Stomach (tissue), 8 donors: ENCODE measurements at regions not wholly inside any gene's neighbourhood (a gene's known extent, or its start where the extent isn't known, plus 50 kb on each side); places are given as distances from the start of the nearest gene placed in this dataset.

Experiments
- DNase-seq, 2 donors: peaks; one replicate each; pipeline versions ENCODE4 v3.0.0 to v3.0.0-alpha.2; 2013 to 2019
- H3K27ac ChIP-seq, 5 donors: fragments of 200-600 bp in 4 of 5; sonication (generic) in 4 of 5; one replicate each; pipeline ENCODE4 v1.5.1; 2013 to 2019; ENCODE audit warnings: mild to moderate bottlenecking in 1 of 5, moderate library complexity in 1 of 5
- H3K27me3 ChIP-seq, 3 donors: fragments of 200-600 bp; sonication (generic); one replicate each; pipeline ENCODE4 v1.5.1; 2017 to 2019; ENCODE audit warnings: mixed run types in 1 of 3
- H3K36me3 ChIP-seq, 4 donors: fragments of 200-600 bp; sonication (generic); 1 replicate in 3 of 4; 2 replicates in 1 of 4; pipeline ENCODE4 v1.5.1; 2016 to 2019
- H3K4me1 ChIP-seq, 4 donors: fragments of 200-600 bp; sonication (generic); one replicate each; pipeline ENCODE4 v1.5.1; 2016 to 2019
- H3K4me3 ChIP-seq, 4 donors: fragments of 200-600 bp; sonication (generic) in 3 of 4; one replicate each; pipeline ENCODE4 v1.5.1; 2016 to 2019; ENCODE audit warnings: mild to moderate bottlenecking in 1 of 4
- H3K9me3 ChIP-seq, 4 donors: fragments of 200-600 bp; sonication (generic); one replicate each; pipeline ENCODE4 v1.5.1; 2016 to 2019
- CTCF ChIP-seq, 7 experiments: fragments of 450-650 bp in 4 of 7; fragments of 200-600 bp in 3 of 7; sonication (generic) in 3 of 7; IDR thresholded peaks; one replicate each; pipeline ENCODE4 v1.5.1; 2016 to 2019; ENCODE audit warnings: antibody characterized with exemption in 7 of 7, control low read depth in 2 of 7, mild to moderate bottlenecking in 1 of 7
- EP300 ChIP-seq: sonication (generic); formaldehyde crosslinking; IDR thresholded peaks from one replicate; pipeline ENCODE4 v1.6.1; 2017; ENCODE audit warnings: antibody characterized with exemption
- POLR2A ChIP-seq, 4 donors: fragments of 450-650 bp; IDR thresholded peaks; one replicate each; pipeline ENCODE4 v1.6.1; 2016; ENCODE audit warnings: antibody characterized with exemption in 4 of 4, control low read depth in 2 of 4, mild to moderate bottlenecking in 1 of 4, moderate library complexity in 1 of 4
- POLR2AphosphoS5 ChIP-seq, 3 donors: sonication (generic); formaldehyde crosslinking; IDR thresholded peaks; one replicate each; pipeline ENCODE4 v1.6.1; 2016; ENCODE audit warnings: antibody characterized with exemption in 3 of 3
- WGBS, 5 donors: extraction: QIAGEN DNeasy Blood & Tissue Kit in 3 of 5; methylation state at CpG; one replicate each; pipeline versions ENCODE4 v1.1.5 to v1.1.7; 2013 to 2018; 5-methylcytosine and 5-hydroxymethylcytosine counted together
- intact Hi-C: fragments of 100-400 bp; cut with DNase I; formaldehyde crosslinking; loops from one replicate; pipeline ENCODE4 v1.15.1; 2023; ENCODE audit warnings: low total_unique reads
- donor health status: healthy with polysubstance abuse.
- donor health status: Bipolar disorder and iron deficiency.
- donor health status: healthy.

GRCh38 chr3:107450254-107450893, 72.4 kb upstream of the BBX start:
- Histone ChIP-seq H3K4me3 (no peak overlapping the region), H3K27ac (no peak overlapping the region), H3K9me3 (no peaks in the 10 kb centered on the region), H3K27me3 (no peaks in the 10 kb centered on the region), H3K36me3 (no peaks in the 10 kb centered on the region), H3K4me1 (no peaks in the 10 kb centered on the region)
- intact Hi-C loops = no loop called here
- no peak for DNase-seq
- WGBS, 5 donors = 64 to 77% (median 76%) methylated on average over 2 of the region's 2 CpGs
- no peak for TF ChIP-seq CTCF (IDR thresholded peaks at IDR 0.05)
- TF ChIP-seq POLR2A (IDR thresholded peaks at IDR 0.05) = no peak
- no peak for TF ChIP-seq EP300
- TF ChIP-seq POLR2AphosphoS5 (IDR thresholded peaks at IDR 0.05) = no peak

GRCh38 chr3:107452436-107452835, 70.3 kb upstream of the BBX start:
- H3K4me3 ChIP-seq = no peak overlapping the region
- no peaks in the 10 kb centered on the region for H3K4me1 ChIP-seq
- TF ChIP-seq POLR2A (IDR thresholded peaks at IDR 0.05) (no peak), CTCF (IDR thresholded peaks at IDR 0.05) (no peak), EP300 (no peak), POLR2AphosphoS5 (IDR thresholded peaks at IDR 0.05) (no peak)
- no peaks in the 10 kb centered on the region for H3K36me3 ChIP-seq
- no peak for DNase-seq
- intact Hi-C loops = no loop called here
- no peak overlapping the region for H3K27ac ChIP-seq
- H3K9me3 ChIP-seq = no peaks in the 10 kb centered on the region
- WGBS, 5 donors = 66 to 94% (median 87%) methylated on average over 2 of the region's 2 CpGs
- H3K27me3 ChIP-seq = no peaks in the 10 kb centered on the region

GRCh38 chr3:107453504-107453903, 69.3 kb upstream of the BBX start:
- H3K27ac ChIP-seq = no peak overlapping the region
- 79 to 93% (median 85%) methylated on average over 2 of the region's 2 CpGs for WGBS, 5 donors
- H3K4me3 ChIP-seq = no peak overlapping the region
- H3K9me3 ChIP-seq = no peaks in the 10 kb centered on the region
- intact Hi-C loops = no loop called here
- no peaks in the 10 kb centered on the region for H3K4me1 ChIP-seq
- no peak for DNase-seq
- no peaks in the 10 kb centered on the region for H3K27me3 ChIP-seq
- H3K36me3 ChIP-seq = no peaks in the 10 kb centered on the region
- TF ChIP-seq EP300 = no peak
- TF ChIP-seq POLR2AphosphoS5 (IDR thresholded peaks at IDR 0.05) = no peak
- no peak for TF ChIP-seq POLR2A (IDR thresholded peaks at IDR 0.05)
- no peak for TF ChIP-seq CTCF (IDR thresholded peaks at IDR 0.05)

- TF ChIP-seq CTCF (IDR thresholded peaks at IDR 0.05) (no peak), POLR2A (IDR thresholded peaks at IDR 0.05) (no peak), POLR2AphosphoS5 (IDR thresholded peaks at IDR 0.05) (no peak), EP300 (no peak)
- intact Hi-C loops = no loop called here
- Histone ChIP-seq H3K4me1 (no peaks in the 10 kb centered on the region), H3K4me3 (no peak overlapping the region), H3K9me3 (no peaks in the 10 kb centered on the region), H3K27me3 (no peaks in the 10 kb centered on the region), H3K27ac (no peak overlapping the region), H3K36me3 (no peaks in the 10 kb centered on the region)
- 38 to 91% (median 89%) methylated on average over 1 of the region's 1 CpG for WGBS, 5 donors
- no peak for DNase-seq
Measured at GRCh38 chr3:107455621-107456020, 67.1 kb upstream of the BBX start.
